SIG-M5 (cell line): ENCODE measurements at regions not wholly inside any gene's neighbourhood (a gene's known extent, or its start where the extent isn't known, plus 50 kb on each side); places are given as distances from the start of the nearest gene placed in this dataset.
"Not testable (repeated sequence)": the region's sequence is repeated elsewhere in the genome, so short reads cannot be mapped to it uniquely, and the experiment has no call there.

Experiments used
- DNase-seq: peaks from one replicate; lab custom pipeline; 2025; lab: John Stamatoyannopoulos, UW

- no peak for DNase-seq
Observed at GRCh38 chr15:92753591-92753990, 98.0 kb upstream of the FAM174B start.

GRCh38 chr15:92763459-92763858, 107.9 kb upstream of the FAM174B start:
- no peak for DNase-seq

DNA sequence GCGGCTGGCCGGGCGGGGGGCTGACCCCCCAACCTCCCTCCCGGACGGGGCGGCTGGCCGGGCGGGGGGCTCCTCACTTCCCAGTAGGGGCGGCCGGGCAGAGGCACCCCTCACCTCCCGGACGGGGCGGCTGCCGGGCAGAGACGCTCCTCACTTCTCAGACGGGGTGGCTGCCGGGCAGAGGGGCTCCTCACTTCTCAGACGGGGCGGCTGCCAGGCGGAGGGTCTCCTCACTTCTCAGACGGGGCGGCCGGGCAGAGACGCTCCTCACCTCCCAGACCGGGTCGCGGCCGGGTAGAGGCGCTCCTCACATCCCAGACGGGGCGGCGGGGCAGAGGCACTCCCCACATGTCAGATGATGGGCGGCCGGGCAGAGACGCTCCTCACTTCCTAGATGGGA, 112.6 kb upstream of the FAM174B start:
- not testable (repeated sequence) for DNase-seq

GRCh38 chr15:92770641-92771040, 115.1 kb upstream of the FAM174B start:
- DNase-seq, result no peak

- no peak for DNase-seq
Observed at GRCh38 chr15:92772061-92772460, 116.5 kb upstream of the FAM174B start.

DNA sequence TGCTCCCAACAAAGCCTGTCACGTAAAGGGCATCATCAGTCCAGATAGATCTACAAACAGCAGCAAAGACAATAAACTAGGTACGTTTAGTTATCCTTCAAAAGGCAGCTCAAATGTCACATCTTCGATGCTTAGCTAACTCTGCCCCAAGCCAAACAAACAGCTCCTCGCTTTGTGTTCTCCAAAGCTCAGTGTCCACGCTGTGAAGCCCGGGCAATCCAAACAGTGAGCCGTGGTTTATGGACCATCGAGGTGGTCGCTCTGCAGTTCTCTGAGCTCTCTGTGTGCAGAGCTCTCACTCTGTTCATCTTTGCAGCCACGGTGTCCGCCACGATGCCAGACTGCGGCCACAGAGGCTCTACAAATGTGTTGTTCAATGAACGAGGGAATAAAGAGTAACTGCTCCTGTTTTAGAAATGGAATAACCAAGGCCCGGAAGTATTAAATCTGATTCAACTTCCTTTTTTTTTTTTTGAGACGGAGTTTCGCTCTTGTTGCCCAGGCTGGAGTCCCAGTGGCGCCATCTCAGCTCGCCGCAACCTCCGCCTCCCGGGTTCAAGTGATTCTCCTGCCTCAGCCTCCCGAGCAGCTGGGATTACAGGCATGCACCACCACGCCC, 117.2 kb upstream of the FAM174B start:
- no peak for DNase-seq

- DNase-seq, result no peak
Observed at GRCh38 chr15:92773340-92773739, 117.8 kb upstream of the FAM174B start.

DNA sequence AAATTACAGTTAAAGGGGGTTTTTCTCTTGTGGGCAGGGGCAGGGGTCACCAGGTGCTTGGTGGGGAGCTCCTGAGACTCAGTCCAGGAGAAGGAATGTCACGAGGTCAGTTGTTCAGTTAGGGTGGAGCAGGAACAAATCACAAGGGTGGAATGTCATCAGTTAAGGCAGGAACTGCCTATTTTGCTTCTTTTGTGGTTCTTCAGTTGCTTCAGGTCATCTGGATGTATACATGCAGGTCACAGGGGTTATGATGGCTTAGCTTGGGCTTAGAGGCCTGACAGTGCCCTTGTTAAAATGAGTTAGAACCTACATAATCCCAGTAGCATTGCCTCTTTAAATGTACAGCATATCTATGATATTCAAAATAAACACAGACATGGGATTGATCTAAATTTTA, 120.2 kb upstream of the CHD2 start:
- no peak for DNase-seq

DNA sequence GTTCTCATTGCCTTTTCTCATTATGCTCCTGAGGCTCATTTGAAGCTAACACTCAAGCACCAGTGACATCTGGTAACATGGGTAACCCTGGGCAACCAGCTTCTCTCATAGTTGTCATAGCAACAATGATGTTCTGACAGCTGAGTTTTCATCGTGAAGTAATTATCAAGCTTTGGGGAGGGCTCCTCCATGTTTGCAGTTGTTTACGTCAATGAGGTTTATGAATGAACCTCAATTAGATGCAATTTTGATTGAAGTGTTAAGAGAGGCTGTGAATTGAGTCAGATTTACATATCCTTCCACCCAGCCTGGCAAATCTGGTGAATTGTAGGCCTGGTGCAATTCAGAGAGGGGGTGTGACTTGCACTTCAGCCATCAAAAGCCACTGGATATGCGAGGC, 119.3 kb upstream of the CHD2 start:
- DNase-seq, result no peak

DNA sequence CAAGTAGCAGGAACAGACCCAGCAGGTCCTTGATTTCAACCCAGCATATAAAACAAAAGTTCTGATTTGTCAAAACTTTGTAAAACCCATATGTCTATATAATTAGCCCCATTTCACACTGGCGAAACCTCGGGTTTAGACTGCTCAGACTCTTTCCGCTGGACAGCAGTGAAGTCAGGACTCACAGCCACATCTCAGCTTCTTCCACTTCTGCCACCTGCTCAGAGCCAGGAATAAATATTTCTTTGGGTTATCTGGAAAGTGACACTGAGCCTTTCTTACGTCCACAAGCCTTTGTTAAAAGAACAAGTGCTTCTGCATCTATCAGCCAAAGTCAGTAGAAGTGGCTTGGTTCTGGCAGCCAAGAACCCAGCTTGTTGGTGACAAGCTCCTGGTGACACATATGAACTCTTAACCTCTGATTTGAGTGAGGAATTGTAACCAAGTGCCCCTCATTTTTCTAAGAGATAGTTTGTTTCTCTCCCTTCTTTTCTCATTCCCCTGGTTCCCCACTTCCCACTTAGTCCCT, 118.1 kb upstream of the CHD2 start:
- DNase-seq, result no peak

GRCh38 chr15:92787116-92787515, 113.0 kb upstream of the CHD2 start:
- DNase-seq, result no peak

DNA sequence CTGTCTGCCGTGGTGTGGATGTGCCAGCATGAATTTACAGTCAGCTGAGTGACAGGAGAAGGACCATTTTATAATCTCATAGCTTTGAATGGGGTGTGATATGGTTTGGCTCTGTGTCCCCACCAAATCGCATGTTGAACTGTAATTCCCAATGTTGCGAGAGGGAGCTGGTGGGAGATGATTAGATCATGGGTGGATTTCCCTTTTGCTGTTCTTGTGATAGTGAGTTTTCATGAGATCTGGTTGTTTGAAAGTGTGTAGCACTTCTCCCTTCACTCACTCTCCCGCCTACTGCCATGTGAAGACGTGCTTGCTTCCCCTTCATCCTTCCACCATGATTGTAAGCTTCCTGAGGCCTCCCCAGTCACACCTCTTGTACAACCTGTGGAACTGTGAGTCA, 111.9 kb upstream of the CHD2 start:
- DNase-seq, result no peak

- DNase-seq, result not testable (repeated sequence)
Observed at GRCh38 chr15:92788793-92789192, 111.3 kb upstream of the CHD2 start.

GRCh38 chr15:92796161-92796611, 103.9 kb upstream of the CHD2 start:
- DNase-seq, result no peak

GRCh38 chr15:92797168-92798052, 102.7 kb upstream of the CHD2 start:
- no peak for DNase-seq

DNA sequence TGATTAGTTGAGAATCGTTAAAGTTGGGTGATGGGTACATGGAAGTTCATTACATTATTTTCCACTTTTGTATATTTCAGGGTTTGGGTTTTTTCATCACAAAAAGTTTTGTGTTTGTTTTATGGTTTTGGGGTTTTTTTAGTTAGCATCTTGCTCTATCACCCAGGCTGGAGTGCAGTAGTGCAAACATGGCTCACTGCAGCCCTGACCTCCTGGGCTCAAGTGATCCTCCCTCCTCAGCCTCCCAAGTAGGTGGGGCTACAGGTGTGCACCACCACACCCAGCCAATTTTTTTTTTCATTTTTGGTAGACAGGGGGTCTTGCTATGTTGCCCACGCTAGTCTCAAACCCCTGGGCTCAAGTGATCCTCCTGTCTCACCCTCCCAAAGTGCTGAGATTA, 100.1 kb upstream of the CHD2 start:
- no peak for DNase-seq

GRCh38 chr15:92800416-92801055, 99.6 kb upstream of the CHD2 start:
- not testable (repeated sequence) for DNase-seq

DNA sequence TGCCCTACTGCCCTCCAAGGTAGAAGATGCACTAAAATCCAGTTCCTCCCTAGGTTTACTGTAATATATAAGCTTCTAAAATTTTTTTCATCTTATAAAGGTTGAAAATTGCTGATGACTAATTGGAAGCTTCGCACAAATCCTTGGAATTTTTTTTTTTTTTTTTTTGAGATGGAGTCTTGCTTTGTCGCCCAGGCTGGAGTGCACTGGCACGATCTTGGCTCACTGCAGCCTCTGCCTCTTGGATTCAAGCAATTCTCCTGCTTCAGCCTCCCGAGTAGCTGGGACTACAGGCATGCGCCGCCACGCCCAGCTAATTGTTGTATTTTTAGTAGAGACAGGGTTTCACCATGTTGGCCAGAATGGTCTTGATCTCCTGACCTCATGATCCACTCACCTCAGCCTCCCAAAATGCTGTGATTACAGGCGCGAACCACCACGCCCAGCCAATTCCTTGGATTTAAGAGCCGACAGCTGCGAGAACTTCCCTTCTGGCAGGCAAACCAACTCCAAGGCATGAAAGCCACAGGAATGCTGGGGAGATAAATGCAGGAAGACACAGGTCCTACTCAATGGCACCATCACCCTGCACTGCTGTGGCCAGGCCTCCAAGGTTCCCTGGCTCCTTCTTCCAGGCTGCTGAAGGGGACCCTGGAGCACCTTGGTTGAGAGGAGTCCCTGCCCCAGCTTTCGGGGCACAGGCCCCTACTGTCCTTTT, 98.9 kb upstream of the CHD2 start:
- DNase-seq, result not testable (repeated sequence)

DNA sequence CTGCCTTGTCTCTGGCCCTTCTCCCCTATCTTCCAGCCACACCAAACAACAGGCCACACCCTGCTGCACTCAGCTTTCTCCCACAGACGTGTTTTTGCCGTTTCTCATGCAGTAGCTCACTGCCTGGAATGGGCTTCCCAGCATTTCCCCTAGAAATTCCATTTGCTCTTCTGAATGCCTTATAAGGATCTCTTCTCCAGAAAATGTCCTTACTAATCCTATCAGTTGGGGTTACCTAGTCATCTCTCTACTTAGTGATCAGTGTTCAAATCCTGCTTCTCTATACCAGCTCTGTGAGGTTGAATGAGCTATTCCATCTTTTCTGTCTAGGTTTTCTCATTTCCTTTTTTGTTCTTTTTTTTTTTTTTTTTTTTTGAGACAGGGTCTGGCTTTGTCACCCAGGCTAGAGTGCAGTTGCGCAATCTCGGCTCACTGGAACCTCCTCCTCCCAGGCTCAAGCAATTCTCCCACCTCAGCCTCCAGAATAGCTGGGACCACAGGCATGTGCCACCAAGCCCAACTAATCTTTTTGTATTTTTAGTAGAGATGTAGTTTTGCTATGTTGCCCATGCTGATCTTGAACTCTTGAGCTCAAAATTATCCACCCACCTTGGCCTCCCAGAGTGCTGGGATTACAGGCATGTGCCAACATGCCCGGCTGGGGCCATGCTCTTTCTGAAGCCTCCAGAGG, 98.2 kb upstream of the CHD2 start:
- peak; percentile 38 for DNase-seq

DNA sequence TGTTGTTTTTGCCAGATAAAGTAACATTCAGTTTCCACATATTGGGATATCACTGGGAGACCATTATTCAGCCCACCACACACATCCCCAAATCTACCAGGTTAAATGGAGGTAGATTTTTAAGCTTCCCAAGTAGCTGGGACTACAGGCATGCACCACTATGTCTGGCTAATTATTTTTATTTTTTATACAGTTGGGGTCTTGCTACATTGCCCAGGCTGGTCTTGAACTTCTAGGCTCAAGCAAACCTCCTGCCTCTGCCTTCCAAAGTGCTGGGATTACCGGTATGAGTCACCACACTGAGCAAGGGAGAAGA, 96.6 kb upstream of the CHD2 start:
- no peak for DNase-seq

DNA sequence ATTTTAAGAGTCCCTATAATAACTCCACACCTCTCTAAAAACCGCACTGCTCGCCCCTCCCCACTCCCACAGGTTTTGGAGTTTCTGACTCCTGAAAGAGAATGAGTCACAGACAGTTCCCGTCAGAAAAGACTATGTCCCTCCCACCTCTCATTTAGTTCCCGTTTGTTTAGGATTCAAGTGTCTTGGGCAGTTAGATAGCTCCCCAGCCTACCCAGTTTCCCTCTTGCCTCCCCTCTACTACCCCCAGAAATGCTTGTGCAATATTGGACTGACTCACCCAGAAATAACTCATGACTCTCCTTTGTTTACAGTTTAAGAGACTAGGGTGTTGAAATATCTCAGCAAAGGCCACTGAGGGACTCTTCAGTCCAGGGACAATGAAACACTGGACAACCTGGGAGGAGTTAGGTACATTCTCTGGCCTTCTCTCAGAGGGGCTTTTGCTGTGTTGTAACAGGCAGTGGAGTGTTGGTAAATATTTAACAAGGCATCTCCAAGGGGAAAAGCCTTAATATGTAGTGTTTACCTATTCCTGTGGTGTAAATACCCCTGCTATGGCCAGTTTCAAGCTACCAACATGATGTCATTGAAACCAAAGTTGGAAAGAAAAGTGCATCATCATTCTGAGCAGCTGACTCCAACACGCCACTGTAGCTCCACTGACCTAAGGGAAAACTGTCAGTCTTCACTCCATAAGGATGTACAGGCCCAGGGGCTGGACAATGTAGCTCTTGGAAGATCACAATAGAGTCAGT, 96.1 kb upstream of the CHD2 start:
- peak; percentile 100 for DNase-seq
